NB4 (cell line): ENCODE measurements at regions not wholly inside any gene's neighbourhood (a gene's known extent, or its start where the extent isn't known, plus 50 kb on each side); places are given as distances from the start of the nearest gene placed in this dataset.
"Not testable (repeated sequence)": the region's sequence is repeated elsewhere in the genome, so short reads cannot be mapped to it uniquely, and the experiment has no call there.

Experiments used
- DNase-seq: peaks from one replicate; pipeline ENCODE4 v3.0.0; 2010; ENCODE audit warnings: low read depth
- H3K4me3 ChIP-seq: one replicate; pipeline ENCODE4 v1.5.1; 2011; ENCODE audit warnings: mild to moderate bottlenecking, low read depth, low read length, moderate library complexity
- MYC ChIP-seq: IDR thresholded peaks from 2 replicates; pipeline ENCODE4 v1.6.1; 2011; ENCODE audit warnings: low read depth, low read length
- POLR2A ChIP-seq: IDR thresholded peaks from 2 replicates; pipeline ENCODE4 v1.6.1; 2011; ENCODE audit warnings: mild to moderate bottlenecking; ENCODE audit not compliant: insufficient read length; ENCODE audit errors: extremely low read depth
- TF ChIP-seq, protein P1 (sequence below): IDR thresholded peaks from one replicate; pipeline ENCODE4 v1.5.1; 2012; ENCODE audit warnings: low read depth, low read length
- TF ChIP-seq, protein P2 (sequence below): IDR thresholded peaks from 2 replicates; pipeline ENCODE4 v1.6.1; 2011; ENCODE audit warnings: low read depth, low read length

DNA sequence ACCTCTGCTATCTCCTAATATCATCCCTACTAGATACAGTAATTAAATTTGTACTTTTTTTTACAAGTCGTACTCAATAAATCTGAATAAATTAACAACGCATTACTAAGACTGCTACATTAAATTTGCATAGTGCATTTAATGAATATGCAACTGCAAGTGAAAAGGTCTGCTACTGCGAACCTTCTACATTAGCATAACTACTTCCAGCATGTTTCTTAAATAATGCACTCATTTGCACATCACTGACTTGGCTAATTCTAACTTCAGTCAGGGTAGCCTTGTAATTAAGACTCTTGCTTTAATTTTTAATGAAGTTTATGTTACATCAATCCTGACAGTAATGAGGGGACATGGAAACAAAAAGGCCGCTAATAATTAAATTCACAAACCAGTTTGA, 98.9 kb upstream of the FOXB1 start:
- no peak for DNase-seq
- H3K4me3 ChIP-seq, result no peak overlapping the region
- TF ChIP-seq, protein P1, sequence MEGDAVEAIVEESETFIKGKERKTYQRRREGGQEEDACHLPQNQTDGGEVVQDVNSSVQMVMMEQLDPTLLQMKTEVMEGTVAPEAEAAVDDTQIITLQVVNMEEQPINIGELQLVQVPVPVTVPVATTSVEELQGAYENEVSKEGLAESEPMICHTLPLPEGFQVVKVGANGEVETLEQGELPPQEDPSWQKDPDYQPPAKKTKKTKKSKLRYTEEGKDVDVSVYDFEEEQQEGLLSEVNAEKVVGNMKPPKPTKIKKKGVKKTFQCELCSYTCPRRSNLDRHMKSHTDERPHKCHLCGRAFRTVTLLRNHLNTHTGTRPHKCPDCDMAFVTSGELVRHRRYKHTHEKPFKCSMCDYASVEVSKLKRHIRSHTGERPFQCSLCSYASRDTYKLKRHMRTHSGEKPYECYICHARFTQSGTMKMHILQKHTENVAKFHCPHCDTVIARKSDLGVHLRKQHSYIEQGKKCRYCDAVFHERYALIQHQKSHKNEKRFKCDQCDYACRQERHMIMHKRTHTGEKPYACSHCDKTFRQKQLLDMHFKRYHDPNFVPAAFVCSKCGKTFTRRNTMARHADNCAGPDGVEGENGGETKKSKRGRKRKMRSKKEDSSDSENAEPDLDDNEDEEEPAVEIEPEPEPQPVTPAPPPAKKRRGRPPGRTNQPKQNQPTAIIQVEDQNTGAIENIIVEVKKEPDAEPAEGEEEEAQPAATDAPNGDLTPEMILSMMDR, result no peak
- TF ChIP-seq MYC, result no peak
- no peak for TF ChIP-seq POLR2A
- TF ChIP-seq, protein P2, sequence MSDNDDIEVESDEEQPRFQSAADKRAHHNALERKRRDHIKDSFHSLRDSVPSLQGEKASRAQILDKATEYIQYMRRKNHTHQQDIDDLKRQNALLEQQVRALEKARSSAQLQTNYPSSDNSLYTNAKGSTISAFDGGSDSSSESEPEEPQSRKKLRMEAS, result no peak

DNA sequence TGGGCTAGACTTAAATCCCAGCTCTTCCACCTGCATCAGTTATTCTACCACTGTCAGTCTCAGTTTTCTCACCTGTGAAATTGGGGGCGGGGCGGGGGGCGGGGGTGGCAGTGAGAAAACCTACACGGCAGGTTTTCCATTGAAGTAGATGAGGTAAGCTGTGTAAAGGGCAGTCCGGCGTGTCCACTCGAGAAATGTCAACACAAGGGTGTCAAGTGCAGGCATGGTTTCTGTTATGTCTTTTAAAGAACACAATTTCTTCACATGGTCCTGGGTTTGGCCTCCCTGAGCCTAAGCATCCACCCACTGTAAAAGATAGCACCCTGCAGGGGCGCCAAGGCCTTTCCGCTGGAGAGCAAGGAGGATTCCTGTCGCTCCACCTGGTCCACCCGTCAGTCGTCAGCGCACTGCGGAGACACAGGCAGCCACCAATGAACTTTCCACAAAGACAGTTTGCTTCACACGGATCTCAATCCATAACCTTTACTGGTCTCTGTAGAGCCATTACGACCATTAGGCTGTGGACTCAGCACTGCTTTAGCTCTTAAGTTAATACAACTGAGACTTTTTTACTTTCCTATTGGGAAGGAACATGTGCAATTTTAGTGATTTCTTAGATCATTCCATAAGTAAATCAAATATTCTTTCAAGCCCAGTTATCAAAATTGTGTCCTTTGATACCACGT, 99.5 kb upstream of the FOXB1 start:
- DNase-seq, result no peak
- TF ChIP-seq, protein P1, result no peak
- TF ChIP-seq, protein P2, result no peak
- TF ChIP-seq MYC, result no peak
- TF ChIP-seq POLR2A, result no peak
- H3K4me3 ChIP-seq, result no peak overlapping the region

DNA sequence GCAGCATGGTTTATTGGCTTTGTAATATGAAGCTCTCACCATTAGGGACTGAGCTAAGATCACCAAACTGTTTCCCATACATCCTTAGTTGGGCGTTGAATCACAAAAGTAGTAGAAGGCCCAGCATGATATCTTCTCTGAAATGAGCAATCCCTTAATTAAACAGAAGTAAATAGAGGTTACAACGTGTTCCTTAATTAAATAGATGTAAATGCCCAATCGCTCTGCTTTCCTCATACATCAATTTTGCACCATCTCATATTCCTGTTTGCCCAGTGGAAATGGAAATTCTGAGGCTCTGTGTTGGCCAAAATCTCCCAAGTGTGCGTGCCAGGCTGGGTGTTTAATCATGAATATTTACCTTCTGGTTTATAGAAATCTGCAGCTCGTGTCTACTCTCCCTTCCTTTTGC, 107.4 kb upstream of the FOXB1 start:
- no peak for DNase-seq
- H3K4me3 ChIP-seq, result no peak overlapping the region
- TF ChIP-seq POLR2A, result no peak
- TF ChIP-seq, protein P1, result no peak
- TF ChIP-seq, protein P2, result no peak
- TF ChIP-seq MYC, result no peak

DNA sequence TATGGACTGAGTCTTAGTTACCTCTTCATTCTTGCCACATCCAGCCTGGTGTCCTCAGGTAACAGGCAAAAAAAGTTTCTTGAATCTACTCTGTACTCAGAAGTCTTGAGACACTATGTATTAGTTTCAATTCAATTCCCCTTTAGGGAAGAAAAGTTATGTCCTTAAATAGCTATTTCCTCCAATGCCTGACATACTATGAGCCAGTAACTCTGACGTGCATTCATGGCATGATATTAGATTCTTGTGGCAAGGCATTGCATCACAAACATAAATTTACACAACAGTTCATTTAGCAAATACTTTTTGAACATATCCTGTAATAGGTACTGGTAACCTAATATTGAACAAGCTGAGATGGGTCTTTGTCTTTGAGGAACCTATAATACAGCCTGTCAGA, 109.3 kb upstream of the FOXB1 start:
- TF ChIP-seq, protein P2, result no peak
- TF ChIP-seq MYC, result no peak
- TF ChIP-seq, protein P1, result no peak
- no peak overlapping the region for H3K4me3 ChIP-seq
- no peak for DNase-seq

DNA sequence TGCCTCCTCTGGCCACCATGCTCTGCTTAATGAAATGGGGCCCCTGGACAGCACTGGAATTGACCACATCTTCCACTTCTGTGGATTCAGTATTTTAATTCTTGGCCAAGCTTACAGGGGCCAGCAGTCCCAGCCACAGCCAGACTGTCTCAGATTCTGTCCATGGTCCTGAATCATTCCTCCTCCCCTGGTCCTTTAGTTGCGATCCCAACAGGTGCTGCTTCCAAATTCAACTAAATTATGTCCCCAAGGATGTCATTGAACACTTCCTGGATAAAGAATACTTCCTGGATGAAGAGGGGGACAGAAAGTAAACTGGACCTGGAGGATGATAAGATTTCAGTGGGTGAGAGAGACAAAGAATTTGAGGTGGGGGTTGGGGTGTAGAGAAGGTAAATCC, 111.1 kb upstream of the FOXB1 start:
- TF ChIP-seq POLR2A (no peak), MYC (no peak)
- TF ChIP-seq, protein P1, result no peak
- TF ChIP-seq, protein P2, result no peak
- H3K4me3 ChIP-seq, result no peak overlapping the region
- DNase-seq, result peak; percentile 14

DNA sequence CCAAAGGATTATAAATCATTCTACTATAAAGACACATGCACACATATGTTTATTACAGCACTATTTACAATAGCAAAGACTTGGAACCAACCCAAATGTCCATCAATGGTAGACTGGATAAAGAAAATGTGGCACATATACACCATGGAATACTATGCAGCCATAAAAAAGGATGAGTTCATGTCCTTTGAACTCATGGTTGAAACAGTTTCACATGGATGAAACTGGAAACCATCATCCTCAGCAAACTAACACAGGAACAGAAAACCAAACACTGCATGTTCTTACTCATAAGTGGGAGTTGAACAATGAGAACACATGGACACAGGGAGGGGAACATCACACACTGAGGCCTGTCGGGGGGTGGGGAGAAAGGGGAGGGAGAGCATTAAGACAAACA, 116.2 kb upstream of the FOXB1 start:
- not testable (repeated sequence) for DNase-seq, H3K4me3 ChIP-seq
